Right lobe of liver (tissue), 4 donors: ENCODE measurements at regions not wholly inside any gene's neighbourhood (a gene's known extent, or its start where the extent isn't known, plus 50 kb on each side); places are given as distances from the start of the nearest gene placed in this dataset.
"Not testable (repeated sequence)": the region's sequence is repeated elsewhere in the genome, so short reads cannot be mapped to it uniquely, and the experiment has no call there.

Source experiments
- CTCF ChIP-seq, 4 donors: fragments of 200-600 bp in 3 of 4; fragments of 450-650 bp in 1 of 4; IDR thresholded peaks; one replicate each; pipeline versions ENCODE4 v1.5.1 to v1.8.0; 2016 to 2022; ENCODE audit warnings: antibody characterized with exemption in 4 of 4, mild to moderate bottlenecking in 2 of 4
- POLR2A ChIP-seq: fragments of 450-650 bp; IDR thresholded peaks from one replicate; pipeline ENCODE4 v1.6.1; 2017; ENCODE audit warnings: antibody characterized with exemption, mild to moderate bottlenecking
- donor health status: DM: no; HTN: no; CAD: no.
- donor health status: DM: no; HTN: no; CAD: no.
- donor health status: DM: no; HTN: yes; CAD: no.

GRCh38 chr2:94576486-94576885 lies 294.7 kb upstream of the TEKT4 start:
- not testable (repeated sequence) for TF ChIP-seq CTCF (IDR thresholded peaks at IDR 0.05); POLR2A
